ENCODE measurements at regions not wholly inside any gene's neighbourhood (a gene's known extent, or its start where the extent isn't known, plus 50 kb on each side); places are given as distances from the start of the nearest gene placed in this dataset.

- no peak for TF ChIP-seq POLR2AphosphoS5 (IDR thresholded peaks at IDR 0.05; ENCODE audit: low read depth, low read length)
- TF ChIP-seq, protein P1, sequence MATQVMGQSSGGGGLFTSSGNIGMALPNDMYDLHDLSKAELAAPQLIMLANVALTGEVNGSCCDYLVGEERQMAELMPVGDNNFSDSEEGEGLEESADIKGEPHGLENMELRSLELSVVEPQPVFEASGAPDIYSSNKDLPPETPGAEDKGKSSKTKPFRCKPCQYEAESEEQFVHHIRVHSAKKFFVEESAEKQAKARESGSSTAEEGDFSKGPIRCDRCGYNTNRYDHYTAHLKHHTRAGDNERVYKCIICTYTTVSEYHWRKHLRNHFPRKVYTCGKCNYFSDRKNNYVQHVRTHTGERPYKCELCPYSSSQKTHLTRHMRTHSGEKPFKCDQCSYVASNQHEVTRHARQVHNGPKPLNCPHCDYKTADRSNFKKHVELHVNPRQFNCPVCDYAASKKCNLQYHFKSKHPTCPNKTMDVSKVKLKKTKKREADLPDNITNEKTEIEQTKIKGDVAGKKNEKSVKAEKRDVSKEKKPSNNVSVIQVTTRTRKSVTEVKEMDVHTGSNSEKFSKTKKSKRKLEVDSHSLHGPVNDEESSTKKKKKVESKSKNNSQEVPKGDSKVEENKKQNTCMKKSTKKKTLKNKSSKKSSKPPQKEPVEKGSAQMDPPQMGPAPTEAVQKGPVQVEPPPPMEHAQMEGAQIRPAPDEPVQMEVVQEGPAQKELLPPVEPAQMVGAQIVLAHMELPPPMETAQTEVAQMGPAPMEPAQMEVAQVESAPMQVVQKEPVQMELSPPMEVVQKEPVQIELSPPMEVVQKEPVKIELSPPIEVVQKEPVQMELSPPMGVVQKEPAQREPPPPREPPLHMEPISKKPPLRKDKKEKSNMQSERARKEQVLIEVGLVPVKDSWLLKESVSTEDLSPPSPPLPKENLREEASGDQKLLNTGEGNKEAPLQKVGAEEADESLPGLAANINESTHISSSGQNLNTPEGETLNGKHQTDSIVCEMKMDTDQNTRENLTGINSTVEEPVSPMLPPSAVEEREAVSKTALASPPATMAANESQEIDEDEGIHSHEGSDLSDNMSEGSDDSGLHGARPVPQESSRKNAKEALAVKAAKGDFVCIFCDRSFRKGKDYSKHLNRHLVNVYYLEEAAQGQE (IDR thresholded peaks at IDR 0.05; ENCODE audit: insufficient read depth in 1 of 2, low read depth in 2 of 2, low read length in 2 of 2): no peak
- TF ChIP-seq TAF1 (IDR thresholded peaks at IDR 0.05; ENCODE audit: borderline replicate concordance, insufficient read depth, low read length): no peak
- TF ChIP-seq SIN3A (IDR thresholded peaks at IDR 0.05; ENCODE audit: borderline replicate concordance, insufficient read depth, low read length): no peak
- TF ChIP-seq FOXP2 (optimal IDR thresholded peaks at IDR 0.05; ENCODE audit: borderline replicate concordance, extremely low read depth, extremely low read length, insufficient read depth): no peak
Observed at GRCh38 chr6:131367206-131367873, 205.7 kb upstream of the ARG1 start.

Data from PFSK-1 (cell line).